M059J (cell line): ENCODE measurements at regions not wholly inside any gene's neighbourhood (a gene's known extent, or its start where the extent isn't known, plus 50 kb on each side); places are given as distances from the start of the nearest gene placed in this dataset.

ENCODE experiments used
- DNase-seq: peaks from one replicate; pipeline ENCODE4 v3.0.0-alpha.2; 2012; ENCODE audit warnings: low read depth

DNA sequence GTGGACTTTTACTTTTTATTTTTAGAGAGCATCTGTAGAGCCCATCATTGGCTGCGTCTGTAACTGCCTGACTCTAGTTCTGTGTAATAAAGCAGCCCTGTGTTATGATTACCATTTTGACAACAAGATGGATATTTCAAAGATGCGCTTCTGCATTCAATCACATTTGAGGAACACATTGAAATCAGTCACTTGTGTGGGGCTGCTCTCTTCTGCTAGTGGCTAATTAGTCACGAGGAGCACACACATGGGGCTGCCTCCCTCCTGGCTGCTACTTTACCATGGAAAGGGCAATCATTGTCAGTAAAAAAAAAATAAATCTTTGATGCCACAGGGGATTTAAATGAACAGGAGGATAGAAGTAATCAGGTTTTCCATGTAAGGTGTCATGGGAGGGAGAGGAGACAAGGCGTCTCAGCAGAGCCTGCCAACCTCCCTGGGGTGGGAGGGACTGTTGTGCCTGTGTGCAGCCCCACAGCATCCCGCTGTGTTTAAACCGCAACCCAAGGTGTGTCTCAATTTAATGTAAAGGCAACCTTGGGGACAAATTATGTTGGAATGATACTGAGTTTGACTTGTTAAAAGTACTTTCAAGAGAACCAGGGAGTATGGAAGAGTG, 205.2 kb upstream of the COBL start:
- DNase-seq = no peak

DNA sequence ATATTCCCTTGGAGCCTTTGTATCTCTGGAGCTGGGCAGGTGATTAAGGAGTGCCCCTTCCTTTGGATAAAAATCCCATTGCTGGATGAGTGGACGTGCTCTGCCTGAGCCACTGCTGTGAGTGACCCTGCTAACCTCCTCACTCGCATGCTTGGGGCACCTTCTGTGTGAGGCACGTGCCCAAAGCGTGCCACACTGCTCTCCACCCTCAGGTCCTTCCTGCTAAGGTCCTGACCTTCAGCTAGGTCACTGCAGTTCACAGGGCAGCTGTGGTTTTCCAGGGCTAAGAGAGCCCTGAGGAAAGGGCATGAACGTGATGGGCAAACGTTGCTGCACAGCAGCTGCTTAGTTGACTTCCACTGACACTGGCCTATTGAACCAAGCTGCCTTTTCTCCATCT, 204.4 kb upstream of the COBL start:
- DNase-seq = no peak

DNA sequence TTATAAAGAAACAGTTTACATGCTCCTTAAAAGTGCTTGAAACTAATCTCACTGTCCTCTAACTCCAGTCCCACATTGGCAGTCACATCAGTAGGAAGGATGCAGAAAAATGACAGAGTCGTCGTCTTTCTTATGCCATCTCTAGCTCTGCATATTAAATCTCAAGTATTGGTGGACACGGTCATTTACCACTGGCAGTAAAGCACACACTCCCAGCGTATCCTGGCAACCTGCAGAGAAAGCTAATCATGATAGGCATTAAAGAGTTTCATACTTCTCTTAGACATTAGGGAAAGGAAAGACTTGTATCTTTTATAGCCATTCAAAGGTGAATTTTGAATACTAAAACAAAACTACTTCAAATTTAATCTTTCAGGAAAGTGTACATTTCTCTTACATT, 202.0 kb upstream of the COBL start:
- no peak for DNase-seq

DNA sequence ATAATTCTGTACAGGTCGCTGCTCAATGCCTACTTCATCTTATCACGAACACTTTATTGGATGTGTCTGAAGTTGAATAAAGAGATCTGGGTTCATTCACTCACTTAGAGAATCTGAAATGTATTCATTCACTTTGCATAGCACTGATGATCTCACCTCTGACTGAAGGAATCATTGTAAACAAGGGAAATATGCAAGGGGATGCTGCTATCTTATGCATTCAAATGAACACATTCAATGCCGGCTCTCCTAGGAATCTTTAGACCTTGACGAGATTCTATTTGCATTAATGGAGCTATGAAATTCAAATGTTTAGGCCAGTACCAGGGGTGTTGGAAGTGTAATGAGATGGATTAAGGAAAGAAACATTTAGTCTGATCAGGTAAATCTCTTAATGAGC, 200.6 kb upstream of the COBL start:
- DNase-seq = no peak

DNA sequence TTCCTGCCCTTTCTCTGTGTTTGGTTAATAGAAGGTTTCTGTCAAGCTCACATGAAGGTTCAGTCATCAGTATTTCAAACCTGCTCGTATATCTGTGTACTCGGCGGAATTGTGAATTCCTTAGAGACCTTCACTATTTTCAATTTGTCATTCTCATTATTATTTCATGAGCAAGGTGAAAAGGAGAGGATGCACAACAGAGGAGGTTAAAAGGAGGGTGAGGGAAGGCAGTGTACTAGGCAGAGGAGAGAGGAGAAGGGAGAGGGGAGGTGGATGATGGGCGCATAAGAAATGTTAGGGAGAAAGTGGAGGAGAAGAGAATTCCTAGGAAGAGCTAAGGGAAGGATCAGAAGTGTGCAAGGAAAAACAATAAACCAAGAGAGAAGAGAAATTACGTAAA, 185.0 kb upstream of the COBL start:
- no peak for DNase-seq

DNA sequence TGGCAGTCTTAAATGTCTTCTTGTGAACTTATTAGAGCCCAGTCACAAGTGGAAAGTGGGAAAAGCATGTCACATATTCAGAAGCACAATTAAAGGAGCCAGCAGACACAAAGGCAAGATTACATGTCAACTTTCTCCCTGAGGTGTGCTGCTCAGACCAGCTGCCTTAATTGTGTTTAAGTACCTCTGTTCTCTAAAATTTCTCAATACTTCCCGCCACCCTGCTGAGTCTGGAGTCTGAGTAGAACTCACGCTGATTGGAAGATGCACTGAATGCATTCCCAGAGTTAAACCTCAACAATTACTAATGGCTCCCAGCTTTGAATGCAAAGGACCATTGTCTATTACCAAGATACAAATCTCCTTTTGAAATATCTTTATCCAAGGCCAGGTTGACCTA, 166.4 kb upstream of the COBL start:
- DNase-seq = no peak

DNA sequence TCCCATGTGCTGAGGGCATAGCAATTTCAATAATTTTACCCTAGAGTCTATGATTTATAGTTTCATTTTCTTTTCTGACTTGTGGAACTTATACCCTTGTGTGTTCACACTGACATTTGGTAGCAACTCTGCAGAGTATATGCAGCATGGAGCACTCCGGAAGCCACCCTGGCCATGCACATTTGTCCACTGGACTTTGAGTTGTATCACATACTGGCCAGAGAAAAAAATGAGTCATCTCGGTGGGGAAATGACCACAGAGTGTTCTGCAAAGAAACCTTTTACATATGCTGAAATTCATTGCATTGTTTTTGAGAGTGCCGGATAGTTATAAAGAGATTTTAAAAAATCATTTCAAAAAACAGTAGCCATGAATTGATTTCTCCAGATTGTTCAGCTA, 164.8 kb upstream of the COBL start:
- peak; percentile 1 for DNase-seq

DNA sequence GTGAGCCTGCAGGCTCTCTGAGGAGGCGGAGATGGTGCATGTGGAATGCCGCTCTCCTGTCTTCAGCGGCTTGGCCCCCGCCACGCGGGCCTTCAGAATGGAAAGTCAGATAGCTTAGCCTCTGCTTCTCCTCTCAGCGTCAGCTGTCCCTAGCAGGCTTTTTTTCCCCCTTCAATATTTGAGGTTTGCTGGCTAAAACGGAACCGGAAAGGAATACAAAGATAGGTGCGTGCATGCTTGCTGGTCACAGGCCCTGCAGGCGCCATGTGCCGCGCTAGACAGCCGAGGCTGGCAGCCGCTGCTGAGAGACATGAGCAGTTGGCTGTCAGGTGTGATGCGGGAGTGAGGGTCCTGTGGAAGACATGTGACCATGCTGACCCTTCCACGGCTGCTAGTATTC, 161.2 kb upstream of the COBL start:
- DNase-seq = no peak

DNA sequence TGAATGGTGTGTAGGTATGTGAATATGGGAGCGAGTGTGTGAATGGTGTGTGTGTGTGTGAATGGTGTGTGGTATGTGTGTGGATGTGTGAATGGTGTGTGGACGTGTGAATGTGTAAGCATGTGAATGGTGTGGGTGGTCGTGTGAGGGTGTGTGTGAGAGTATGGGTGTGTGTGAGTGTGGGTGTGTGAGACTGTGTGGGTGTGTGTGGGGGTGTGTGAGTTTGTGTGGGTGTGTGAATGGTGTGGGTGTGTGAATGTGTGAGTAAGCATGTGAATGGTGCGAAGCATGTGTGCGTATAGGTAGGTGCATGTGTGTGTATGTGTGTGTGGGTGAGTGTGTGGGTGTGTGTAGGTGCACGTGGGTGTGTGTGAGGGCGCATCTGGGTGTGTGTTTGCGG, 160.7 kb upstream of the COBL start:
- no peak for DNase-seq

DNA sequence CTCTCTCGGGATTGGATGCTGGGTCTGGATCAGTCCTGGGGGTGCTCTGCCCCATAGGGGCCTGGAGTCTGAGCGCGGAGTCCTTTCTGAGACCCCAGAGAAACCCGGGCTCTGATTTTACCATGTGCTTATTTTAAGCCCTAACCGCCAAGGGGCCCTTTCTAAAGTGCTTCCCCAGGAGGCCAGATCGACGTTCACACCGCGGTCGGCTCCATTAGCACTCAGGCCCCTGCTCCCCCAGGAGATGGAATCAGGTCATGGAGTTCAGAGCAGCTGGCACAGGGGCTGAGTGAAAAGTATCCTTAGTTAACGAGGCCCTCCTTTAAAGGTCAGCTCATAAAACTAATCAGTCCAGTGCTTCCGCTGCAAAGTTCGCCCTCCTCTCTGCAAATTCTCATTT, 159.4 kb upstream of the COBL start:
- no peak for DNase-seq

DNA sequence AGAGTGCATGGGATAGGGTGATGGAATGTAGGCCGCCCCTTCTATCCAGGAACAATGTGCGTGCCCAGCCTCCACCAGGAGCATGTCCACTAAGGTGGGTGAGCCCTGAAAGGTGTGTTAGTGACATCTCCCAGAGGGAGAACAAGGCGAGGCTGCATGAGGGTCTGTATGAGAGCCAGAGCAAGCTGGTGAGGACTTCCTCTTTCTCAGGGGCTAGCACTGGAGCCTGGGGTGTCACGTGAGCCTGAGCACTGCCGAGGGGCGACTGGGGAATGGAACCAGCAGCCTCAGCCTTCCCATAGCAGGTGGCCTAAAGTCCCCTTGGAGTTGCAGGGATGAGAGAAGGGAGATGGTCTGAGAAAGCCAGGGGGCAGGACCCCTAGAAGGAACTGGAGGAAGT, 156.3 kb upstream of the COBL start:
- no peak for DNase-seq

DNA sequence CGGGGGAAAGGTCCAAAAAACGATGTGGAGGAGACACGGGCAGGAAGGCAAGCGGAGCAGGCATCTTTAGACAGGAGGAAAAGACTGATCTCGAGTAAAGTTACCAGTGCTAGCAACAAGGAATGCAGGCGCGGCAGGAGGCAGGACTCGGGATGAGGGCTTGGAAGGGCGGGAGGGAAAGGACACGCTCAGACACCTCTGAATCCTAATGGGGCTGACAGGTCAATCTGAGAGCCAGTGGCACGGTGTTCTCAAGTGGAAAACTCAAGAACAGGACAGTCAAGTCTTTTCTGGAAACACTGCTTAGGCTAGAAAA, 155.3 kb upstream of the COBL start:
- DNase-seq = no peak

DNA sequence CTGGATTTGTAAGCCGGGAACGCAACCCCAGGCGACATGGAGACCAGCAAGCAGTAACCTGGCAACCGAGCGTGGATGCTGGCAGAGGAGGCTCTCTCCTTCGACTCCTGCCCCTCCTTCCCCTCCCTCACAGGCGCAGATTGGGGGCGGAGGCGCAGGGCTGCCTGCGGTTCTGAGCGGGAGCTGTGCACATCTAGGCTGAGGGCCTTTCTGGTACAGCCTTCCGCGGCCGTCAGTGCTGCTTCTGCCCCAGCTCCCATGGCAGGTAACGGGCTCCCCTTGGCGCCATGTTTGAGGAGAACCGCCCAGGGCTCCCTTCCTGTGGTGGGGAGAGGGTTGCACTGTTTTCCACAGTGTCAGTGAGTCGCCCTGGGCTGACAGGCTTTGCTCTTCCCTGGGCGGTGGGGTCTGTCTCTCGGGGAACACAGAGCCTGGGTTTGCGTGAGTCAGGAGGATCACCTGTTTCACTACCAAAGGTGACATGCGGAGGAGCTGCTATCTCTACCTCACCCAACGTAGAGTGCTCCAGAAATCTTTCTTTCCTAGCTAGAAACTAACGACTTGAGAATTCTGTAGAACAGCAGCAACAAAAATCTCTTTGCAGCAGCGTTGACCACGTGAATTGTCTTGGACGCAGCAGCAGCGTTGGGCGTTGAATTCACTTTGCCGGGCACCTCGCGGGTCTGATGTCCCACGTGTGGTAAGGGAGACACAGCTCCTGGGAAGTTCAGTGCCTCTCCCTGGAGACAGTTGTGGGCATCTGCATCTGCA, 154.8 kb upstream of the COBL start:
- DNase-seq = no peak

DNA sequence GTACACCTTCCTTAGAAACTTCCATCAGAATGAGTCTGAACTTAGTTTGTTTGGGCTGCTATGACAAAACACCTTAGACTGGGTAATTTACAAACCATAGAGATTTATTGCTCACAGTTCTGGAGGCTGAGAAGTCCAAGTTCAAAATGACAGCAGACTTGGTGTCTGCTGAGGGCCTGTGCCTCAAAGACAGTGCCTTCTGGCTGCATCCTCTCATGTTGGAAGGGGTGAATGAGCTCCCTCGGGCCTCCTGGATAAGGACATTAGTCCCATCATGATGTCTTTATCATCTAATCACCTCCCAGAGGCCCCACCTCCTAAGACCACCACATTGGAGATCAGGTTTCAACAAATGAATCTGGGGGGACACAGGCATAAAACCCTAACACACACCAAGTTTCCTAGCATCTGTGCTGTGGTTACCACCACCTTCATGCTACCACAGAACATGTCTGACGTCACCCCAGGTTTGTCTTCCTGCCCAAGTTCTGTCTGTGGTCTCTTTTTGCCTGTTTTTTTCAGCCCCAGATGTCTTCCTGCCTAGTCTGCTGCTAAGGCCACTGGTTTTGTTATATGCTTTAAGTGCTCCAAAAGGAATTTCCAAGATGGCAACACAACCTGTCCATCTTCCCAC, 150.9 kb upstream of the COBL start:
- no peak for DNase-seq

DNA sequence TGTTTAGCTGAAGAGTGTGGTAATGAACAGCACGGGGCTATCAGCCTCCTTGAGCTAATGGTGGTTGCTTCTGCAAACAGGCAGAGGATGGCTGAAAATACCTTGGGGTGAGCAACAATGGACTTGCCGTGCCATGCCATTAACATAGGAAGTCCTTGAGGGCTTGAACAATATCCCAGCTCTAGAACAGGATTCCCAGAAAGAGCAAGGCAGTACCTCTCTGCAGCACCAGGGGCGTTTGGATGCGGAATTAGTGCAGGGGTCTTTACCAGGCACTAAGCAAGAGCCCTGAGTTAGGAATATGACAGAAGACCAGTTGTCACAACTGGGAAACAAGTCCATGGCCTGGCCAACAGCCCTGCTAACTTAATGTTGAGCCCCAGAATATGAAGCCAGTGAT, 143.2 kb upstream of the COBL start:
- no peak for DNase-seq

DNA sequence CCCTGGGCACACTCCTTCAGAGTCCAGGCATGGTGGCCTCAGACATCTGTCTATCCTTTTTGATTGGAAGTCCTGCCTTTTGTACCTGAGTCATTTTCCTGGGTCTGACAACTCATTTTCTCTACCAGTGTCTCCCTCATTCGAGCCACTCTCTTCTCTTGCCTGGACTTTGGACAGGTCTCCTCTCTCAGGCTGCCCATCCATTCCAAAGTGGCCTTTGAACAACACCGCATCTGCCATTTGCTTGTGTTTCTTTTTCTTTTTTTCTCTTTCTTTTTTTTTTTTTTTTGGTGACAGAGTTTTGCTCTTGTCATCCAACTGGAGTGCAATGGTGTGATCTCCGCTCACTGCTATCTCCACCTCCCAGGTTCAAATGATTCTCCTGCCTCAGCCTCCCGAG, 142.1 kb upstream of the COBL start:
- DNase-seq = no peak

DNA sequence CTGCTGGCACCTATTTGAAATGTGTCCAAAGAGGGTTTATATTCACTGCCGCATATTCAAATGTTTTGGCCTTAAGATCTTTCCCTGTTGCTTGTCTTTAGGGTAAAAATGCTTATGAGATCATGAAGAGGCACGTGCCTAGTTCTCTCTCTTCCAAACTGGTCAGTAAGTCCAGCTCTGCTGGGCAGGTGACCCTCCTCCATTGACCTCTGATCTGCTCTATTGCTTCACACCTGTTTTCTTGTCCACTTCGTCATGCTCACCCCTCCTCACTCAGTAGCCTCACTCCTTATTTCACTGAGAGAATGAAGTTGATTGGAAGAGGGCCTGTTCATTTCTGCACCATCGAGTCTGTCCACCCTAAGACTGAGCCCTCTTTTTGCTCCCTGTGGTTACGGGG, 140.5 kb upstream of the COBL start:
- DNase-seq = no peak

DNA sequence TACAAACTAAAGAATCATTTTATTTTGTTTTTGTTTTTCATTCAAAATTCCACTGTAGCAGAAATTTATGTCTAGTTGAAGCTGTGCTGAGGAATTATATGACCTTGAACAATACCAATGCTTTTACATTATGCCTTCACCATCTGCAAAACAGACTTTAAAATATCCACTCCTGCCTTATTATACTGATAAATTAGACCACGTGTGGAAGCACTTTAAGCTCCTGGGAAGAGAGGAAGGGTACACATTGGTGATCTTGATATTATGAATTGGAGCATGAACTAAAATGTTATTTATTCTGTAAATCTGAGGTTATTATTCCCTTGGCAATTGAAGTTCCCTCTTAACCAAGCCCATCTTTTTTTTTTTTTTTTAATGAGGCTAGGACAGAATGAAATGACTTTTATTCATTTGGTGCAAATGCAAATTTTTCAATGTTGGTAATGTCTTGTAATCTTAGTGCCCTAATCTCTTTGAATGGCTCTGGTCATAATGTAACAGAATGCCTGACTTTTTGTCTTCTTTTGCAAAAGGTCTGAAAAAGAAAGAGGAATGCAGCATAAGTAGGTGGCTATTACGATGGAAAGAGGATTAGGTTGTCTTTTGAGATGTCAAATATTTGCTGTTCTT, 139.9 kb upstream of the COBL start:
- no peak for DNase-seq

DNA sequence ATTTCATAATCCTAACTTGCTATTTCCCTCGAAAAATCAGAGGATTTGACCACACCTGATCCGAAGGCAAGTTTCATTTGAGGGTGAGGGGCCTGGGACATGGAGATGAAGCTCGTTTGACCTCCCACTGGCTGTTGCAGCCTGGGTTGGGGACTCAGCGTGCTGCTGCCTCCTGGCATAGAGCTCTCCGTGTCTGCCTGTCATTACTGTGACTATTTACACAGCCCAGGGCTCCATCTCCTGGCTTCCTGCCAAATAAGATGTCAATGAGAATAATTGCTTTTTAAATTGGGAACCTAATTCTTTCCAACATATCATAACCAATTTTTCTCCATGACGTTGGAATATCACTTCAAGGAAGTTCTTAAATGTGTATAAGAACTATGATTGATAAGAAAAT, 139.3 kb upstream of the COBL start:
- DNase-seq = no peak

DNA sequence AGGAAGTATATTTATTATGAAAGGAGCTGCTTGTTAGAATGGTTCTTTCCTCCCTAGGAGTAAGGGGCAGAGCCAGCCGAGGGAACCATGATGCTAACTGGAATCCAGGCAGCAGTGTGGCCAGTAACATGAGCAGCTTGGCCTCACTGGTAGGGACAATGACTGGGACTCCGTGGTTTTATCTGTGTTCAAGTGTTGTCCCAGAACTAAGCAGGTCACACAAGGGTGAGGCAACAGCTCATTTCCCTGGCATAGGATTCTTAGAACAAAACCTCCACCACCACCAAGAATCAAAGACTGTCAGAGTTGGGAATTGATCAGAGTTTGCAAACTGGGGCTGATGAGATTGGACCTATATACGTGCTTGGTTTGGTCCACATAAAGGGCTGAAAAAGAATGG, 138.9 kb upstream of the COBL start:
- DNase-seq = no peak

DNA sequence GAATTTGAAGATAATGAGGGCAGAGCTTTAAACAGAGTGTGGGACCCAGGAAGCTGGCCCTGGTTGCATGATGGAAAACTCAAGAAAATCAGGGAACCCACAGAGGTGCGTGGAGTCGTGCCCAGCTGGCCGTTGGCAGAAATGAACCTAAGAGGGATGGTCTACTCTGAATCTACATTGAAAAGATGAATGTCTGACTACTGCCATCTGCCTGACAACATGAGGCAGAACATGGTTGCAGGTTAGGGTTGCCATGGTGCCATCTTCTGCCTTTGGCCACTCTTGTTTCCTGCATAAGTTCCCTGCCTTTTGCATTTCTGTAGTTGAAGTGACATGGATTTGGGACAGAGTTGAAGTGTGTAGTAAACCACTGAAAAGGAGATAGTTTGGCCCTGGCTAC, 138.5 kb upstream of the COBL start:
- DNase-seq = no peak

DNA sequence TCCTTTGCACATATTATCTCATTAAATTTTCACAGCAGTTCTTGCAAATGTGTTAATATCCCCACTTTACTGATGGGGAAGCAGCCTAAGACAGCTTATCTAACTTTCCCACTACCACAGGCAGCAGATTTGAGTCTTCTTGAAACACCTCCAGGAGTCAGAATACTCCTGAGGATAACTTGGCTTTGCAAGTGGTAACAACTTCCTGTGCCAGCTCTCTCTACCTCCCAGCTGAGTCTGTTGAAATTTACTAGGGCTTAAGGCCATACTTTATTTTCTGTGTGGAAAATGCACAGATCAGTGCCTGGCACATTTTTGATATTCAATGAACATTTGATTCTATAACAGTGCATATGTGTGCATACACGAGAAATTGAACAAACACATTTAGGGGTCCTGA, 136.1 kb upstream of the COBL start:
- DNase-seq = no peak

DNA sequence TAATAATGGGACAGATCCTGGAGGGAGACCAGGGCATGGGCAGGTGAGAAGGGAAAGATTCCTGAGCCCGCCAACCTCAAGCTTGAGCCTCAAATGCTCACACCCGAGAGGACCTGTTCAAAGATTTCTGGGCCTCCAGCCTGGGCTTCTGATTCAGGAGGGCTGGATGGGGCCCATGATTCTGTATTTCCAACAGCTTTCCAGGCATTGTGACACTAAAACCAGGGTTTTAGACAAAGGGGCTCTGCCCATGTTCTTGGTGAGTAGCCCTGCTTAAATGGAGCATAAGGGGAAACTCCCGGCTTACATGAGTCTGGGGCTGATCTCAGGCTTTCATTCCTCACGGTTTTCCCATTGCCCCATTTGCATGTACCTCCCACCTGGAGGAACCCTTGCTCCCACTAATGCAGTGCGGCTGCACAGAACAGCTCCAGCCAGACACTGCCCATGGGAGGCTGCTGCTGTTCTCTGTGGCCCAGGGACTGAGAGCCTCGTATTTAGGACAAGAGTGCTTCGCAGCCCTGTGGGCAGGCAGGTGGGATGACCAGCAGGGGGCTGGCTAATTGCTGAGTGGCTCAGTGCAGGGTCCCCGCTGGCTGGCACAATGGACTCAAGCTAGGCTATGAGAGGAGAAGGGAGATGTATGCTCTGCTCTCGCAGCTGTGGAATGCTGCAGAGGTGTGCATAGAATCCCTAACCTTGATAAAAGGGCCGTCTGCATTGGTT, 135.3 kb upstream of the COBL start:
- no peak for DNase-seq
